ENCODE measurements at regions not wholly inside any gene's neighbourhood (a gene's known extent, or its start where the extent isn't known, plus 50 kb on each side); places are given as distances from the start of the nearest gene placed in this dataset.

- no peak overlapping the region for H3K27ac ChIP-seq
- H3K4me3 ChIP-seq, result no peak overlapping the region
- no peak for DNase-seq
- no peaks in the 10 kb centered on the region for H3K4me1 ChIP-seq
- no peak for TF ChIP-seq CTCF (IDR thresholded peaks at IDR 0.05)
- TF ChIP-seq POLR2A (IDR thresholded peaks at IDR 0.05), result no peak
- H3K36me3 ChIP-seq, result no peaks in the 10 kb centered on the region
- no peaks in the 10 kb centered on the region for H3K9me3 ChIP-seq
- no peaks in the 10 kb centered on the region for H3K27me3 ChIP-seq
- intact Hi-C loops (cut with DNase I; ENCODE audit: low total_unique reads), result no loop called here
These were observed 84.1 kb downstream of the TNFAIP3 start for GRCh38 chr6:137951064-137951597.

GRCh38 chr6:137952247-137952646, 85.2 kb downstream of the TNFAIP3 start:
- Histone ChIP-seq H3K27me3 (no peaks in the 10 kb centered on the region), H3K27ac (no peak overlapping the region), H3K9me3 (no peaks in the 10 kb centered on the region), H3K4me3 (no peak overlapping the region), H3K4me1 (no peaks in the 10 kb centered on the region), H3K36me3 (no peaks in the 10 kb centered on the region)
- intact Hi-C loops (cut with DNase I; ENCODE audit: low total_unique reads), result no loop called here
- no peak for DNase-seq
- no peak for TF ChIP-seq CTCF (IDR thresholded peaks at IDR 0.05)
- no peak for TF ChIP-seq POLR2A (IDR thresholded peaks at IDR 0.05)

- no peaks in the 10 kb centered on the region for H3K4me1 ChIP-seq
- TF ChIP-seq POLR2A (IDR thresholded peaks at IDR 0.05) (no peak), CTCF (IDR thresholded peaks at IDR 0.05) (no peak)
- DNase-seq, result no peak
These were observed 86.7 kb downstream of the TNFAIP3 start for GRCh38 chr6:137953761-137954160.

GRCh38 chr6:137954253-137954652, 87.2 kb downstream of the TNFAIP3 start:
- H3K4me3 ChIP-seq, result no peak overlapping the region
- H3K27me3 ChIP-seq, result no peaks in the 10 kb centered on the region
- no peak for DNase-seq
- no peaks in the 10 kb centered on the region for H3K36me3 ChIP-seq
- H3K9me3 ChIP-seq, result no peaks in the 10 kb centered on the region
- no peak overlapping the region for H3K27ac ChIP-seq
- intact Hi-C loops (cut with DNase I; ENCODE audit: low total_unique reads), result no loop called here
- H3K4me1 ChIP-seq, result no peaks in the 10 kb centered on the region
- no peak for TF ChIP-seq CTCF (IDR thresholded peaks at IDR 0.05)
- TF ChIP-seq POLR2A (IDR thresholded peaks at IDR 0.05), result no peak

More at GRCh38 chr6:137953761-137954160, 86.7 kb downstream of the TNFAIP3 start:
- no peaks in the 10 kb centered on the region for H3K36me3 ChIP-seq
- no peaks in the 10 kb centered on the region for H3K27me3 ChIP-seq
- no peak overlapping the region for H3K27ac ChIP-seq
- intact Hi-C loops (cut with DNase I; ENCODE audit: low total_unique reads), result no loop called here
- no peaks in the 10 kb centered on the region for H3K9me3 ChIP-seq
- H3K4me3 ChIP-seq, result no peak overlapping the region

- Histone ChIP-seq H3K4me1 (no peaks in the 10 kb centered on the region), H3K27me3 (no peaks in the 10 kb centered on the region), H3K4me3 (no peak overlapping the region), H3K27ac (no peak overlapping the region), H3K9me3 (no peaks in the 10 kb centered on the region), H3K36me3 (no peaks in the 10 kb centered on the region)
- DNase-seq, result no peak
- TF ChIP-seq CTCF (IDR thresholded peaks at IDR 0.05) (no peak), POLR2A (IDR thresholded peaks at IDR 0.05) (no peak)
- intact Hi-C loops (cut with DNase I; ENCODE audit: low total_unique reads), result no loop called here
These were observed 89.0 kb downstream of the TNFAIP3 start for GRCh38 chr6:137956098-137956488.

Measured in uterus (tissue), 3 donors.